ENCODE measurements at regions not wholly inside any gene's neighbourhood (a gene's known extent, or its start where the extent isn't known, plus 50 kb on each side); places are given as distances from the start of the nearest gene placed in this dataset.

GRCh38 chr7:131657881-131658280 is 101.5 kb upstream of the PODXL start:
- no peak for TF ChIP-seq CTCF (conservative IDR thresholded peaks at IDR 0.05; ENCODE audit: low read depth, low read length)
- TF ChIP-seq EZH2 (IDR thresholded peaks at IDR 0.05; ENCODE audit: low read length, unreplicated experiment), result no peak
